A549 (cell line): ENCODE measurements at regions not wholly inside any gene's neighbourhood (a gene's known extent, or its start where the extent isn't known, plus 50 kb on each side); places are given as distances from the start of the nearest gene placed in this dataset.
"Not testable (repeated sequence)": the region's sequence is repeated elsewhere in the genome, so short reads cannot be mapped to it uniquely, and the experiment has no call there.

Experiments used
- CTCF ChIP-seq: fragments of >200 bp; sonication (Bioruptor Twin); formaldehyde crosslinking; IDR thresholded peaks from 3 replicates; pipeline ENCODE4 v1.5.1; 2016
- KDM1A ChIP-seq: fragments of 200-600 bp; sonication (generic); IDR thresholded peaks from 2 replicates; pipeline ENCODE4 v1.6.1; 2016; ENCODE audit warnings: low read depth, mild to moderate bottlenecking
- ZFP36 ChIP-seq: fragments of 450-650 bp; IDR thresholded peaks from 2 replicates; pipeline ENCODE4 v1.6.1; 2014; ENCODE audit warnings: borderline replicate concordance; ENCODE audit not compliant: partially characterized antibody

GRCh38 chr1:74951981-74952380 is 182.2 kb upstream of the LHX8 start:
- not testable (repeated sequence) for TF ChIP-seq KDM1A, ZFP36, CTCF
